Fibroblast of skin of right quadriceps (primary cell): ENCODE measurements at regions not wholly inside any gene's neighbourhood (a gene's known extent, or its start where the extent isn't known, plus 50 kb on each side); places are given as distances from the start of the nearest gene placed in this dataset.
"Not testable (repeated sequence)": the region's sequence is repeated elsewhere in the genome, so short reads cannot be mapped to it uniquely, and the experiment has no call there.

Source experiments
- DNase-seq: peaks from one replicate; pipeline ENCODE4 v3.0.0-alpha.2; 2013

DNA sequence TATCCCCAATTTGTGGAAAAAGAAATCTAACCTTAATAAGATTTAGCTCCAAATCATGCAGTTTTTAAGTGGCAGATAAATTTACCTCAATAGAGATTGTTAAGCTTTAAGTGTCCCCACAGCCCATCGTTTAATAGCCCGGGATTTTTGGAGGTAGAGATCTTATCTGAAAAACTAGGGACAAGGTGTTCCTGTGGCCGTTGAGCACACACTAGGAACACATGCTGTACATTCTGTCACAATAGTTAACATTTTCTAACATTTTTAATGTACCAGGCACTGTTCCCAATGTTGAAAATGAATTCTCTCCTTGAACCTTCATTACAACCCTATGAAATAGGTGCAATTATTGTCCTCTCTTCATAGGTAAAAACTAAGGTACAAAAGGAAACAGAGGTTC, 85.7 kb upstream of the PLD5 start:
- DNase-seq = no peak

DNA sequence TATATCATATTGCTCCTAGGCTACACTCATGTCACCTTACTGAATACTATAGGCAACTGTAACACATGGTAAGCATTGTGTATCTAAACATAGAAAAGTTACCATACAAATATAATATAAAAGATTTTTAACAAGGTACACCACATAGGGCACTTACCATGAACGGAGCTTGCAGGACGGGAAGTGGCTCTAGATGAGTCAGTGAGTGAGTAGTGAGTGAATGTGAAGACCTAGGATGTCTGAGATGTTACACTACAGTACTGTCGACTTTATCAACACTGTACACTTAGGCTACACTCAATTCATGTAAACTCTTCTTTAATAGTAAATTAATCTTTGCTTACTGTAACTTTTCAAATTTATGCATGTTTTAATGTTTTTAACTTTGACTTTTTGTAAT, 81.0 kb upstream of the PLD5 start:
- no peak for DNase-seq

DNA sequence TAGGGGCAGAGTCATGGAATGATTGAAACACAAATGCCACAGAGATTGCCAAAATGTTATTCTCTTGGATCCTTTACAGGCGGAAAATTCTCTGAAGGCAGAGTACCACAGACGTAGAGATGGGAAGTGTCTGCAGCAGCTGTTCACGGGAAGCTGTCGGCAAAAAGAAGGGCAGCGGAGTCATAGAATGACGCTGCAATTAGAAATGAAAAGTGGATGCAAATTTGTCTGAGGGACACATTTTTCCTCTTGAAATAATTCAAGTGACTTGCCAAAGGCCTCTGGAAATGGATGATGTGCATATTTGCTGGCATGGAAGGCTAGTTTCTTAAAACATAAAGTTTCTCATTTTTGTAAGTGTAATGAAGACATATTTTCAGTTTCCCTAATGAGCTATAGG, 77.5 kb upstream of the PLD5 start:
- no peak for DNase-seq

GRCh38 chr1:242593756-242594155, 69.3 kb upstream of the PLD5 start:
- DNase-seq = not testable (repeated sequence)

- no peak for DNase-seq
Observed at GRCh38 chr1:242586360-242586680, 61.8 kb upstream of the PLD5 start.

DNA sequence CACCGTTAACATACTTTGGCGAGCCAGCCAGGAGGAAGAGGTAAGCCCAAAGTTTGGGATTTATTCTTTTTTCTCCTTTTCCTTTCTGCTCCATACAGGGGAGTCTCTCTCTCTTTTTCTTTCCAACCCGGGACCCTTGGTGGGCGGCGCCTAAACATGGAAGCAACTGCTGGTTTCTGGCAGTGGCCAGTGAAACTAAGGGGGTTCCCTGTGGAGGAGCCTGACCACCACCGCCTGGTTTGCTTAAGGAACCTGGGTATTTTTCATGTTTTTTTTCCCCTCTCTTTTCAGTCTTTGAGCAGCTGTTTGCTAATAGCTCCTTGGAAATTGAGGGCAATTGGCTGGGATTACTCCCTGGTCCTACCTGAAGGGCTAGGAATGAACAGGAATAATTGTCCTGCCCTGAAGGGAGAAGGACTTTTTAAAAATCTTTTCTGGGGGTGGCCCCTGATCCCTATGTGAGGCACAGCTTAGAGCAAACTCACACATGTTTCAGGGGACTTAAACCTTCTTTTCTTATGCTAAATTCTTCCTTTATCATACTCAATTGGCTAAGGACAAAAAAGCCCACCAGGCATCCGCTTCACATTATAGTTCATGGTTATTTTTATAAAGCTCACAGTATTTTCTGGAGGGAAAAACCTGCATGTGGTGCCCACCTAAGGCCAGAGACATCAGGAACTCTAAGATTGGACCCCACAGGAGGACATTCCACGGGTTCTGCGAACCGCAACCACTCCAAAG, 61.3 kb upstream of the PLD5 start:
- DNase-seq = no peak

DNA sequence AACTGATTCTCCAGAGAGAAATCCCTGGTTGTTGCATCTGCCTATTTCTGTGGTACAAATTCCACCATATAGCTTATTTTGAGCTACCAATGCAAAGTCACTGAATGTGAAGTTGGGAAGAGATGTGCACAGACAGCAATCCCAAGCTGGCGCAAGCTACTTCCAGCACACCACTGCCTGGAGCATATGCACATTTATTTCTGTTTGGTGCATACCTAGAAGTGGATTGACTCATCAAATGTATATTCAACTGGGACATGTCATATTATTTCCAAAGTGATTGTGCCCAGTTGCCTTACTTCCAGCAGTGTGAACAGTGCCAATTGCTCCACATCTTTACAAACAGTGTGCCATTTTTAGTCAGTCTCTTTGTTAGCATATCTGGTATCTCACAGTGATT, 58.2 kb upstream of the PLD5 start:
- DNase-seq = no peak

GRCh38 chr1:242579528-242580235, 55.2 kb upstream of the PLD5 start:
- DNase-seq = no peak
